HG02981 (cell line): ENCODE measurements at regions not wholly inside any gene's neighbourhood (a gene's known extent, or its start where the extent isn't known, plus 50 kb on each side); places are given as distances from the start of the nearest gene placed in this dataset.
"Not testable (repeated sequence)": the region's sequence is repeated elsewhere in the genome, so short reads cannot be mapped to it uniquely, and the experiment has no call there.

ENCODE experiments used
- ATAC-seq: cut with Tn5 transposase; IDR thresholded peaks from one replicate; pipeline ENCODE4 v1.9.1; 2021; ENCODE audit warnings: mild to moderate bottlenecking, moderate library complexity; ENCODE audit not compliant: unreplicated experiment

DNA sequence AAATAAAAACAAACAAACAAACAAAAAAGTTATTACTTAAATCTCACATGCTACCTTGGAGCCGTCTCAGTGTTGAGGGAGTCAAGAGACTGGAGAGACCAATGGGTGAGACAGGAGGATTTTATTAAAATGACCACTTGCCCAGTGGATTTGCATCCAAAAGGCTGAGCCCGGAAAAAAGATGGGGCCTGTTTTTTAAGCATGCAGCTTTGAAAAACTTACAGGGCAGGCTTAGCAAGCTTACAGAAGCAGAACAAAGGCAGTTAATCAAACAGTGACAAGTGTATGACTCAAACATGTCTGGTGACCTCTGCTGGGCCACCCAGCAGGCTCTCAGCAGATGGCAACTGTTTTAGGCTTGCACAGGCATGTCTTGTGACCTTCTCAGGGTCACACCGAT, 82.5 kb downstream of the POTEH start:
- not testable (repeated sequence) for ATAC-seq

DNA sequence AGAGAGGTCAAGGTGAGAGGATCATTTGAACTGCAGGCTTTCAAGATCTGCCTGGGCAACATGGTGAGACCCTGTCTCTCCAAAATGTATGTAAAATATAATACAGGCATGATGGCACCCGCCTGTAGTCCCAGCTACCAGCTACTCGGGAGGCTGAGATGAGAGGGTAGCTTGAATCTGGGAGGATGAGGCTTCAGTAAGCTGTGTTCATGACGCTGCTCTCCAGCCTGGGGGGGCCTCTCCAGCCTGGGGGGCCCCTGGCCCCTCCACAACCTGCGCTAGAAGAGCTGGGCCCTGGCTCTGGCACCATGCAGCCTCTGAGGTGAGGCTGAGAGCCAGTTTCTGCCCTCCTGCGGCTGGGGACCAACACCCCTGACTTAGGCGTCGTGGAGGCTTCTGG, 85.3 kb downstream of the POTEH start:
- ATAC-seq = not testable (repeated sequence)

DNA sequence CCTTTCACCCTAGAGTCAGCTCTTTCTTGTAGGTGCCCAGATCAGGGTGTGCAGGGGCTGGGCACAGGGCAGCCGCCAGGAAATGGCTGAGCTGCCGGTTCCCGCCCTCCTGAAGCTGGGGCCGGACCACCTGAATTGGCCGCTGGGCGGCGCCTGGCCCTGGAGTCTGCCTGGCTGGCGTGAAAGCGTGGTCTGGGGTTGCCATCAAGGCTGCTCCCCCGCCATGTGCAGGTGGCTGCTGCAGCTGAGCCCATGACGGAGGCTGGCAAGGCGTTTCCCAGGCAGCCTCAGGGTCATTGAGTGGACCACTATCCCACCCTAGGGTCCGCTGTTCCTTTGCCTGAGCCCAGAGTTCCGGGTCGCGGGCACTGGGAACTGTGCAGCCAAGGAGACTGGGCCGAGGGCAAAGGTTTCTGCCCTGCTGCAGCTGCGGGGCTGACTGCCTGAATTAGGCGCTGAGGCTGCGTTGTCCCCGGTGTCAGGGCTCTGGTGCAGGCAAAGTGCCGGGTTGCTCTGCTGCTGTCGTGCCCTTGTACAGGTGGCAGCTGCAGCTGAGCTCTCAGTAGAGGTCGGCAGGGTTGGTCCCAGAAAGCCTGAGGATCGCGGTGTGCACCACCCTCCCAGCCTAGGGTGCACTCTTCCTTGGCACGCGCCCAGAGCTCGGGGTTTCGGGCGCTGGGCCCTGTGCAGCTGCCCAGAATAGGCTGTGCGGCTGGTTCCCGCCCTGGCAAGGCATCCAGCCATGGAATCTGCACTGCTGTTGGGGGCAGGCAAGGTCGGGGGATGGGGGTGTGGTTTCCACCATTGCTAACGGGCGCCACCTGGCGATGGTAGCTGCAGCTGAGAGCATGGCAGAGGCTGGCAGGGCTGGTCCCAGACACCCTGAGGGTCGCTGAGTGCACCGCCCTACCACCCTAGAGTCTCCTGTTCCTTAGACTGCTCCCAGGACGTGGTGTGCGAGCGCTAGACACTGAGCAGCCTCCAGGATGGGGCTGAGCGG, 86.1 kb downstream of the POTEH start:
- ATAC-seq = not testable (repeated sequence)

DNA sequence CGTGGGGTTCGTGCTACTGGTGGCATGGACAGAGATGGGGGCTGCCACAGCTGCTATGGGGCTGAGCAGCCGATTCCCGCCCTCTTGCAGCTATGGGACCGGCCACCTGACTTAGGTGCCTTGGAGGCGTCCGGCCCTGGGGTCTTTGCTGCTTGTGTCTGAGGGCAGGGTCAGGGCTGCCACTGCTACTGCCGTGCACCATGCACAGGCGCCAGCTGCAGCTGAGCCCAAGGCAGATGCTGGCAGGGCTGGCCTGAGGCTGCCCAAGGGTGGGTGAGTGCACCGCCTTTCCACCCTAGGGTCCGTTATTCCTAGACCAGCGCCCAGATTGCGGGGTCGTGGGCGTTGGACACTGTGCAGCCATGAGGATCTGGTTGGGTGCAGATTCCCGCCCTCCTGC, 86.9 kb downstream of the POTEH start:
- not testable (repeated sequence) for ATAC-seq

DNA sequence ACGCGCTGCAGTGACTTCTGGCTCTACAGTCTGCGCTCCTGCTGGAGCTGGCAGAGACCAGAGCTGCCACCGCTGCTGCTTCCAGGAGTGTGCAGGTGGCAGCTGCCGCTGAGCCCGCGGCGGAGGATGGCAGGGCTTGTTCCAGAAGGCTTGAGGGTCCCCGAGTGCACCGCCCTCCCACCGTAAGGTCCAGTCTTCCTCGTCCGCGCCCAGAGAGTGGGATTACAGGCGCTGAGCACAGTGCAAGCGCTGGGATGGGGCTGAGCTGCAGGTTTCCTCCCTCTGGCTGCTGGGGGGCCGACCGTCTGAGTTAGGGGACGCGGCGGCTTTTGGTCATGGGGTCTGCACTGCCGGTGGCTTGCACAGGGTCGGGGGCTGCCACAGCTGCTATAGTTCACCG, 87.3 kb downstream of the POTEH start:
- not testable (repeated sequence) for ATAC-seq

DNA sequence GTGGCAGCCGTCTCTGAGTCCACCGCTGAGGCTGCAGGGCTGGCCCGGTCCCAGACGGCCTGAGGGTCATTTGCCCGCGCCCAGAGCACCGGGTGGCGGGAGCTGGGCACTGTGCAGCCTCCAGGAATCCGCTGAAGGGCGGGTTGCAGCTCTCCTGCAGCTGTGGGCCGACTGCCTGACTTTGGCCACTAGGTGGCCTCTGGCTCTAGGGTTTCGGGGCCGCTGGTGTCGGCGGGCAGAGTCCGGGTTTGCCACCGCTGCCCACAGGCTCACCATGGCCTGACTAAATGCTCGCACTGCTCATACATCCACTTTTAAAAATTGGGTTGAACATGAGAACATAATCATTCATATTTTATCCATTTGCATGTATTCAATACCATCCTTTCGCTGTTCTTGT, 87.7 kb downstream of the POTEH start:
- ATAC-seq = not testable (repeated sequence)

DNA sequence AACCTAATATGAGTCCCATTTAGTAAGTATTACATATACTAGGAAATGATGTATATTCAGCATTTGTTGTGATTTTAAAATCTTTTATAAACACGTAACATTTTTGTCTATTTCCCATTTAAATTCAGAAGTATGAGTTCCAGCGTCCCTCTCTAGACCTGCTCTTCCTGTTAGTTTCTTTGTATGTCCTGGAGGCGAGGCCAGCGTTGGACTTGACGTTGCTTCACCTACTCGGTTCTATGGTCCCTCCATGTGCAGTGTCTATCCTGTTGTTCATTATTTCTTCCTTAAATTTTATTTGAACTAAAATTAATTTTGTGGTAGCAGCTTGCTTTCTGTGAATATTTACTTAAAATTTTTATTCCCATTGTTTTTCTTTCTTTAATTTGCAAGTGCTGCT, 88.5 kb downstream of the POTEH start:
- not testable (repeated sequence) for ATAC-seq

DNA sequence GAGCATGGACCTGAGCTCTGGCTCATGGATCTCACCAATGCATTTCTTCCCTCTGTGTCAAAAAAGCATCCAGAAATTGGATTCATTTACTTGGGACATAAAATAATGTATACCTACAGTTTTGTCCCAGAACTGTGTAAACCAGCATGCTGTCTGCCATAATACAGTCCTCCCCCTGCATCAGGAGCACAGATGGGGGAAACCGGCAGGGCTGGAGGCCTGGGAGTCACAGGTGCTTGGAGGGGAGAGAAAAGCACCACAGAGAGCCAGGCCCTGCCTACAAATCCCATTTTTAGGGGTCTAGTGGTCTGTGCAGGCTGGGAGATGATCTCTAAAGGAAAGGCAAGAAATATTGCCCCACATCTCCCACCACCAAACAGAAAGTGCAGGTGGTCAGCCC, 91.8 kb downstream of the POTEH start:
- ATAC-seq = not testable (repeated sequence)

DNA sequence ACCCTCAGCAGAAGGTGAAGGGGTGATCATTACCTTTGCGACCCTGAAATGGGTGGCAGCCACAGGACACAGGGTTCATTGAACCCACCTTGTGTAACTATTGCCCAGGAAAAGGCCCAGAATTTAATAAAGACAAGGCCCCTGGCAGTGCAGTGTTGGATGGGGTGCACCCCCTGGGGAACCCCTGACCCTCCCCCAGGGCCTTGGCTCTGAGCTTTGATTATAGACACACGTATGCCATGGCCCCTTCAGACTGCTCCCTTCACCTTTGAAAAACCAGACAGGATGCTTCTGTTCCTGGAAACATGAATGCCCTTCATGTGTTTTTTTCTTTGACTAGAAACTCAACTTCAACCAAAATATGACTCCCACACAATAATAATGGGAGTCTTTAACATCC, 93.1 kb downstream of the POTEH start:
- ATAC-seq = not testable (repeated sequence)

DNA sequence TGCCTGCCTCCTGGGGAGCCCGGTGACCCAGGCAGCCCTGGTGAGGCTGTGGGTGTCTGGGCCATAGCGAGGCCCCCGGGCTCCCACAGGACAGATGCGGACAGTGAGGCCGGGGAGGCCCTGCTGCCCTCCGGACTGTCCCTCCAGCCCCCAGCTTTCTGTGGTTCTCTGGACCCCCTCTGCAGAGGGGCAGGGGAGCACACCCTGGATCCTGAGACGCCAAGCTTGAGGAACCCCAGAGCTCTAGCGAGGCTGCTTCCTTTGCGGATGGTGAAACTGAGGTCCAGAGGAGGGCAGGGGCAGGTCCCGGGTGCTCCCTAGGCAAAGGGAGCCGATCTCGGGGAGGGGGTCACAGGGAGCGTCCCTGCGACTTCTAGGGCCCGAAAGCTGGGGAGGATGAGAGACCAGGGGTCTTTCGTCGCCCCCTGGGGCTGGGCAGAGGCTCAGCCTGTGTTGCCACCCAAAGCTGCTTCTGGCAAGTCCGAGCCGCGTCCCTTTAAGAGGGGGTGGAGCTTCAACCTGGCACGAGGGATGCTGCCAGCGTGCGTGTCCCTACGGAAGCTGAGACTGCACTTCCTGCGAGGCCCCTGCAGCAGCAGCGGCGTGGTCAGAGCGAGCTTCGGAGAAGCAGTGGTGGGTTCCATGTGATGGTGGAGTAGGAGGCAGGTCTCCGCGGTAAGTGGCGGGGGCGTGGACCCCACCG, 94.7 kb downstream of the POTEH start:
- ATAC-seq = not testable (repeated sequence)

DNA sequence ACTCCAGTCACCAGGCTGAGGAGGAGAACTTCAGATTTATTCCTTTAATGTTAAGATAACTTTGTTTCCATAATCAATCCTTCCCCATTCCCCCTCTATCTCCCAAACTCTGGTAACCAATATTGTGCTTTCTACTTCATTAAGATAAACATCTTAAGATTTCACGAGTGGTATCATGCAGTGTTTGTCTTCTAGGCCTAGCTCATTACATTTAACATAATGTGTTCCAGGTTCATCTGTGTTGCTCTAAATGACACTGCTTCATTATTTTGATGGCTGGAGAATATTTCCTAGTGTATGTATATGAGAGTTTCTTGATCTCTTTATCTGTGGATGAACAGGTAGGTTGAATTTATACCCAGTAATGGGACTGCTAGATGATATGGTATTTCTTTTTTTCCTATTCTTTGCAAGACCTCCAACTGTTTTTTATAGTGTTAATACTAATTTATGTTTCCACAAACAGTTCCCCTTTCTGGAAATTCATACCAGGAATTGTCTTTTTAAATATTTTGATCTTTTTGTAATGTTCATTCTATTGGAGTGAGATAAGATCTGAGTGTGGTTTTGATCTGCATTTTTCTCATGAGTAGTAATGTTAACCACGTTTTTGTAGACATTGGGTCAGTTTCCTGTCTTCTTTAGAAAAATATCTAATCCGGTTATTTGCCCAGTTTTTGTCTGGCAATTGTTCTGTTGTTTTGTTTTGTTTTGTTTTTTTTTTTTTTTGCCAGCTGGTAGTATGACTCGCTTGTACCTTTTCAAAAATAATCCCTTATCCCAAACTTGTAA, 97.3 kb downstream of the POTEH start:
- not testable (repeated sequence) for ATAC-seq

DNA sequence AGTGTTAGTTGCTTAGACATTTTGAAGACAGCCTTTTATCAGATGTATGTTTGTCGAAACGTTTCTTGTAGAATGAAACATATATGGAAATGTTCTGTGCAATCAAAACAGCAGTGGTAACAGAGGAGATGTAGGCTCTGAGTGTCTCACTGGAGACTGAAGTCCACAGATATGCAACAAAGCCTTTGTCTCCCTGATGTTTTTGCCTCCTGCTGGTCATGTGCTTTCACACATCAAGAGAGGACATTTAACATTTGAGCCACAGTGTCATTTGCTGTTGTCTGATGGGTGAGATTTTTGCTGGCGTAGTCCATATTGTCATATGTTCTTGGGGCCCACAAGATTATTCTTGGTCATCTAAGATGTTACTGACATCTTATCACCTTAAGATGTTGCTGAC, 101.7 kb downstream of the POTEH start:
- not testable (repeated sequence) for ATAC-seq

DNA sequence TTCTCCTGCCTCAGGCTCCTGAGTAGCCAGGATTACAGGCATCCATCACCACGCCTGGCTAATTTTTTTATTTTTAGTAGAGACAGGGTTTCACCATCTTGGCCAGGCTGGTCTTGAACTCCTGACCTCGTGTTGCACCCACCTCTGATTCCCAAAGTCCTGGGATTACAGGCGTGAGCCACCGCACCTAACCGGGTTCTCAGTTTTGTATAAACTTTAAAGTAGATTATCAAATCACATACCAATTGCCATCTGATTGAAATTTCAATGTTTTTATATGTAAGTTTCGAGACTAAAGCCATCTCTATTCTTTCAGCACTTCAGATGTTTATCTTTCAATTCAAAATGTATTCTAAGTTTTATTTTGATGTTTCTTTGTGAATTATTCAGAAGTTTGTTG, 110.1 kb downstream of the POTEH start:
- ATAC-seq = not testable (repeated sequence)

DNA sequence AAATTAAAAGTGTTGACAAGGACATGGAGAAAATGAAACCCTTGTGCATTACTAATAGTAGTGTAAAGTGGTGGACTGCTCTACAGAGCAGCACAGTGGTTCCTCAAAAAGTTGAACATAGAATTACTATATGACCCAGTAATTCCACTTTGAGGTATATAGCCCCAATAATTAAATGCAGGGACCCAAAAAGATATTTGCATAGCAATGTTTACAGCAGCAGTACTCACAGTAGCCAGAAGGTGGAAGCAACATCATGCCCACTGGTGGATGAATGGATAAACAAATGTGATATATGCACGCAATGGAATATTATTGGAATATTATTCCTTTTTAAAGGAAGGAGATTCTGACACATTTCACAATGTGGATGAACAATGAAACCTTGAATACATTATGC, 121.3 kb downstream of the POTEH start:
- peak; percentile 54 for ATAC-seq

DNA sequence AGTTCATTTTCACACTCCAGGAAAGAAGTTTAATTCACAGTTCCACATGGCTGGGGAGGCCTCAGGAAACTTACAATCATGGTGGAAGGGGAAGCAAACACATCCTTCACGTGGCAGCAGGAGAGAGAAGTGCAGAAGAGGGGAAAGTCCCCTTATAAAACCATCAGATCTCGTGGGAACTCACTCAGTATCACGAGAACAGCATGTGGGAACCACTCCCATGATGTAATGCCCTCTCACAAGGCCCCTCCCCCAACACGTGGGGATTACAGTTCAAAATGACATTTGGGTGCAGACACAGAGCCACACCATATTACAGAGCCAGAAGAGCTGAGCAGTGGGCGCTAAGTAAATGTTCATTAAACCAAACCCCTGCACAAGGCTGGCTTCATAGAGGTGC, 126.0 kb downstream of the POTEH start:
- not testable (repeated sequence) for ATAC-seq

DNA sequence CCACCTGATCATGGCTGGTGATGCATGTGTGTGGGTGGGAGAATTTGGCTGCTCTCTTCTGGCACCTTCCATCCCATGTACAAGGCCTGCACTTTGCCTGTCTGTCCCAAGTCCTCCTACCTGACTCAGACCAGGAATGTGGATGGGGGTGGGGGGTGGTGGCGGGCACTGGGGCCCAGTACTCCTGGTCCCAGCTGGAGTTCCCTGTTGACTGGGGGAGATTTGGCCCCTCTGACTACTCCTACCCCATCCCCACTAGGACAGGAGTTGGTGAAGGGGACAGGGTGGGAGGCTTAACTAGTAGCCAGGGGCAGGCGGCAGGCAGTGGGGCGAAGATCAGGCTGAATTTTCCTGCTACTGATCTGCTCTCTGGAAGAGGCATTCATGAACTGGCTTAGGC, 126.6 kb downstream of the POTEH start:
- not testable (repeated sequence) for ATAC-seq

DNA sequence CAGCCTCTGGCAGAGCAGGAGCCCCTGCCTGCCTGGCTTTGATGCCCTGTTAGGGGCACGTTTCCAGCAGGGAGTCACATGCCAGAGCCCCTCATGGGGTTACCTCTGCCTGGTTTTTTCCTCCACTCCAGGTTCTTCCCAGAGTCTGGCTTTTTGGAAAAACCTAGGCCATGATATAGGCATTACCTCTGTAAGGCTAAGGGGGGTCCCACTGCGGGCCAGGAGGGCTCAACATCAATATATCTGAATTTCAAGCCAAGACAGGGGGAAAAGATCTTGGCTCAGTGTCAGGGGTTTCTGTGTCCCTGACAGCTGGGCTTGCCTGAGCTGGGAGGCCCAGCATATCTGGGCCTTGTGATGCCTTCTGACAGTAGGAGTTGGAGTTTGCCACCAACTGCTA, 127.4 kb downstream of the POTEH start:
- not testable (repeated sequence) for ATAC-seq

DNA sequence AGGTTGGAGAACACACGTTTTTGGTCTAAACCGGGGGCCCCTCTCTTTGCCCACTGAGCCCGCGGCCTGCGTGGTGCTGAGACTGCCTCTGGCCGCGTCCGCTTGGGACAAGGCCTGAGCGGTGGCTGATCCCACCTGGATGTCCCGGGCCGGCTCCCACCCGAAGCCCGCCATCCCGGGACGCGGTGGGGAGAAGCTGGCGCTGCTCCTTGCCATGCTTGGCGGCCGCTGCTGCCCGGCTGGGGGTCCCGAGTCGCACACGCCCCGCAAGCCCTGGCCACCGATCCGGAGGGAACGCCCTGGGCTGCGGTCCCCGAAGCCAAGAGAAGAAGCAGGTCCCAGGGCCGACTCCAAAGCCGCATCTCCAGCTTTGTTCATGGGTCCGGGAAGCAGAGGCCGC, 130.1 kb downstream of the POTEH start:
- not testable (repeated sequence) for ATAC-seq

DNA sequence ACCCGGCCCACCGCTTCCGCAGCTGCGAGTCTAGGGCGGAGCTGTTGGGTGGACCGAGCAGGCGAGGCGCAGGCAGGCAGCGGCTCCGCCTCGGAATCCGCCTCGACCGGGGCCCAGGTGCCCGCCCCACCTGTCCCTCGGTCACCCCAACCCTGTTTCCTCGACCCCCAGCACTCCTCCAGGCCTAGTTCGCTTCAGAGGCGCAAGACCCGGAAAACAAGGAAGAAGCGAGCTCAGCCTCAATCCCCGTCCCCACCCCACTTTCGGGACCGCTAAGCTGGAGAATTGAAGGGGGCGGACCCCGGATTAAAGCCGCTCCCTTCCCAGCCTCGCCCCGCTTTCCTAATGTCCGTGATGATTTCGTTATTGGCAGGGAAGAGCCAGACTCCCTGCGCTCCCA, 131.3 kb downstream of the POTEH start:
- not testable (repeated sequence) for ATAC-seq

DNA sequence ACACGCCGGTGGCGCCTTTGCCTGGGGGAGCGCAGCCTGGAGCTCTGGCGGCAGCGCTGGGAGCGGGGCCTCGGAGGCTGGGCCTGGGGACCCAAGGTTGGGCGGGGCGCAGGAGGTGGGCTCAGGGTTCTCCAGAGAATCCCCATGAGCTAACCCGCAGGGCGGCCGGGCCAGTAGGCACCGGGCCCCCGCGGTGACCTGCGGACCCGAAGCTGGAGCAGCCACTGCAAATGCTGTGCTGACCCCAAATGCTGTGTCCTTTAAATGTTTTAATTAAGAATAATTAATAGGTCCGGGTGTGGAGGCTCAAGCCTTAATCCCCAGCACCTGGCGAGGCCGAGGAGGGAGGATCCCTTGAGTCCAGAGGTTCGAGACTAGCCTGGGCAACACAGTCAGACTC, 132.2 kb downstream of the POTEH start:
- ATAC-seq = not testable (repeated sequence)

DNA sequence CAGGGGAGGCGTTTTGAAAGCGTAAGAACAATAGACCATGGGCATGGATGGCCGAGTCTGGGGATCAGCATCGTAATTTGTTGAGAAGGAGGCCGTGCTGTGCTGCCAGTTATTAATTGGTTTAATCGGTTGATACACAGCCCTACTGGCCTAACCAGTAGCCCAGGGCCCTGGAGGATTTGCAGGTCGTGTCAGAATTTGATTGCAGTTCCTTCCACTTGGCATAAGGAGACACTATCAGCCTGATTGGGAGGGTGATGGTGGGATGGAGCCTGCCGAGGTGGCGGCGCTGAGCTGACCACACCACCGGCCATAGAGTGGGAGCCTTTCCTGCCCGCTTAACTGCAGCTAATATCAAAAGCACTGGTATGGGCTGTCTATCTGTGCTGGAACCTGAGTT, 133.4 kb downstream of the POTEH start:
- ATAC-seq = not testable (repeated sequence)
